GM19328 (cell line): ENCODE measurements at regions not wholly inside any gene's neighbourhood (a gene's known extent, or its start where the extent isn't known, plus 50 kb on each side); places are given as distances from the start of the nearest gene placed in this dataset.
"Not testable (repeated sequence)": the region's sequence is repeated elsewhere in the genome, so short reads cannot be mapped to it uniquely, and the experiment has no call there.

Source experiments
- ATAC-seq: cut with Tn5 transposase; IDR thresholded peaks from one replicate; pipeline ENCODE4 v1.9.1; 2021; ENCODE audit warnings: mild to moderate bottlenecking, moderate library complexity; ENCODE audit not compliant: unreplicated experiment

- ATAC-seq = no peak
Measured at GRCh38 chr7:24392774-24393173, 108.8 kb downstream of the NPY start.

- no peak for ATAC-seq
Measured at GRCh38 chr7:24395512-24395911, 111.5 kb downstream of the NPY start.

GRCh38 chr7:24396387-24396786 lies 112.4 kb downstream of the NPY start:
- not testable (repeated sequence) for ATAC-seq

GRCh38 chr7:24401628-24402593 lies 117.9 kb downstream of the NPY start:
- no peak for ATAC-seq

GRCh38 chr7:24402655-24403054 lies 118.7 kb downstream of the NPY start:
- ATAC-seq = no peak

GRCh38 chr7:24403557-24403956 lies 119.6 kb downstream of the NPY start:
- no peak for ATAC-seq

- no peak for ATAC-seq
Measured at GRCh38 chr7:24404315-24404714, 120.3 kb downstream of the NPY start.

- ATAC-seq = no peak
Measured at GRCh38 chr7:24405002-24405401, 121.0 kb downstream of the NPY start.

GRCh38 chr7:24406053-24406788 lies 122.2 kb downstream of the NPY start:
- ATAC-seq = no peak

GRCh38 chr7:24406789-24407299 lies 122.9 kb downstream of the NPY start:
- no peak for ATAC-seq

- ATAC-seq = no peak
Measured at GRCh38 chr7:24407965-24408364, 124.0 kb downstream of the NPY start.

- ATAC-seq = no peak
Measured at GRCh38 chr7:24408798-24409430, 124.9 kb downstream of the NPY start.

- no peak for ATAC-seq
Measured at GRCh38 chr7:24409431-24410024, 125.5 kb downstream of the NPY start.

- ATAC-seq = no peak
Measured at GRCh38 chr7:24411226-24411625, 127.2 kb downstream of the NPY start.

GRCh38 chr7:24417526-24418120 lies 133.6 kb downstream of the NPY start:
- ATAC-seq = no peak

GRCh38 chr7:24419077-24419476 lies 135.1 kb downstream of the NPY start:
- no peak for ATAC-seq

GRCh38 chr7:24419511-24419910 lies 135.5 kb downstream of the NPY start:
- ATAC-seq = no peak

- ATAC-seq = no peak
Measured at GRCh38 chr7:24422441-24423010, 138.5 kb downstream of the NPY start.

- ATAC-seq = no peak
Measured at GRCh38 chr7:24425664-24426063, 141.7 kb downstream of the NPY start.

- ATAC-seq = no peak
Measured at GRCh38 chr7:24427048-24427447, 143.1 kb downstream of the NPY start.
